H1 (cell line): ENCODE measurements at regions not wholly inside any gene's neighbourhood (a gene's known extent, or its start where the extent isn't known, plus 50 kb on each side); places are given as distances from the start of the nearest gene placed in this dataset.

ENCODE experiments used
- CTCF ChIA-PET: fragments of 300-600 bp; sonication (Branson Sonifier 250); formaldehyde crosslinking; loops from one replicate; lab custom pipeline; 2021; ENCODE audit not compliant: partially characterized antibody; lab: Charles Lee
- POLR2A ChIA-PET: fragments of 300-600 bp; sonication (Branson Sonifier 250); formaldehyde crosslinking; loops from one replicate; lab custom pipeline; 2021; ENCODE audit warnings: inconsistent platforms; ENCODE audit not compliant: partially characterized antibody; lab: Charles Lee
- DNase-seq, 2 experiments: peaks; one replicate each; pipeline versions ENCODE4 v3.0.0 to v3.0.0-alpha.2; 2010 to 2022; ENCODE audit warnings: low spot score in 2 of 2, low read depth in 1 of 2, mixed read lengths in 1 of 2
- FAIRE-seq: peaks from 2 replicates; lab custom pipeline; 2011; peaks lifted over from hg19 to GRCh38; lab: Jason Lieb, UNC
- H2AFZ ChIP-seq: 2 replicates; pipeline ENCODE4 v1.8.1; 2012; ENCODE audit warnings: low read length, inconsistent platforms
- H2AK5ac ChIP-seq: 2 replicates; pipeline ENCODE4 v1.6.1; 2013; ENCODE audit warnings: low read depth, low read length
- H2BK120ac ChIP-seq: replicated peaks from 2 replicates; pipeline ENCODE3; 2013; ENCODE audit warnings: low read depth, low read length, inconsistent platforms
- H2BK12ac ChIP-seq: 2 replicates; pipeline ENCODE4 v1.6.1; 2013; ENCODE audit warnings: low read depth, low read length
- H2BK15ac ChIP-seq: 2 replicates; pipeline ENCODE4 v1.6.1; 2013; ENCODE audit warnings: low read length
- H2BK20ac ChIP-seq: 2 replicates; pipeline ENCODE4 v1.6.1; 2013; ENCODE audit warnings: low read length
- H2BK5ac ChIP-seq: 2 replicates; pipeline ENCODE4 v1.6.1; 2013; ENCODE audit warnings: low read depth, low read length
- H3K14ac ChIP-seq: 2 replicates; pipeline ENCODE4 v1.6.1; 2013; ENCODE audit warnings: inconsistent platforms; ENCODE audit not compliant: insufficient read length
- H3K18ac ChIP-seq: 2 replicates; pipeline ENCODE4 v1.6.1; 2013; ENCODE audit warnings: low read length; ENCODE audit errors: extremely low read depth
- H3K23ac ChIP-seq: 2 replicates; pipeline ENCODE4 v1.6.1; 2013; ENCODE audit warnings: inconsistent platforms; ENCODE audit not compliant: insufficient read length
- H3K23me2 ChIP-seq: 2 replicates; pipeline ENCODE4 v1.6.1; 2013; ENCODE audit warnings: low read depth, low read length
- H3K27ac ChIP-seq: 2 replicates; pipeline ENCODE4 v1.6.1; 2011; ENCODE audit warnings: low read depth, low read length, inconsistent platforms
- H3K27me3 ChIP-seq, 4 experiments: replicated peaks in 1 of 4; 1 replicate in 1 of 4; 2 replicates in 3 of 4; pipeline versions ENCODE4 v1.6.1 to v1.8.1; 2011 to 2013; ENCODE audit warnings: low read length in 3 of 4, mild to moderate bottlenecking in 3 of 4, inconsistent platforms in 2 of 4, mixed read lengths in 2 of 4, moderate library complexity in 1 of 4; ENCODE audit not compliant: control insufficient read depth in 3 of 4, insufficient read depth in 3 of 4; ENCODE audit errors: extremely low read depth in 1 of 4
- H3K36me3 ChIP-seq, 4 experiments: 2 replicates each; pipeline versions ENCODE4 v1.6.1 to v1.8.1; 2011 to 2013; ENCODE audit warnings: mild to moderate bottlenecking in 4 of 4, low read length in 3 of 4, moderate library complexity in 2 of 4, control low read depth in 1 of 4, inconsistent platforms in 1 of 4; ENCODE audit not compliant: insufficient read depth in 4 of 4, control insufficient read depth in 2 of 4
- H3K4ac ChIP-seq: replicated peaks from 2 replicates; pipeline ENCODE3; 2013; ENCODE audit warnings: low read length, low read depth, mixed read lengths, inconsistent platforms; ENCODE audit not compliant: insufficient read length
- H3K4me1 ChIP-seq, 4 experiments: replicated peaks in 1 of 4; 1 replicate in 1 of 4; 2 replicates in 3 of 4; pipeline versions ENCODE4 v1.6.1 to v1.8.1; 2011 to 2013; ENCODE audit warnings: low read length in 3 of 4, inconsistent platforms in 2 of 4, mixed read lengths in 1 of 4; ENCODE audit not compliant: insufficient read depth in 4 of 4, control insufficient read depth in 3 of 4
- H3K4me2 ChIP-seq, 2 experiments: 2 replicates each; pipeline versions ENCODE4 v1.6.1 to v1.8.1; 2011 to 2013; ENCODE audit warnings: low read depth in 2 of 2, low read length in 2 of 2, control low read depth in 1 of 2, inconsistent platforms in 1 of 2, mild to moderate bottlenecking in 1 of 2; ENCODE audit not compliant: insufficient read depth in 1 of 2
- H3K4me3 ChIP-seq, 4 experiments: fragments of 200-600, 300-600 bp in 1 of 4; sonication (generic), shearing (Covaris generic), sonication (Bioruptor Twin) in 1 of 4; 2 replicates each; pipeline versions ENCODE4 v1.5.1 to v1.8.1; 2011 to 2016; ENCODE audit warnings: low read length in 4 of 4, low read depth in 3 of 4, control low read depth in 2 of 4, inconsistent platforms in 2 of 4, mild to moderate bottlenecking in 2 of 4, mixed read lengths in 1 of 4, moderate library complexity in 1 of 4; ENCODE audit not compliant: insufficient read depth in 2 of 4; ENCODE audit errors: extremely low read depth in 1 of 4
- H3K56ac ChIP-seq: replicated peaks from 2 replicates; pipeline ENCODE3; 2013; ENCODE audit warnings: low read depth, mild to moderate bottlenecking, mixed read lengths, low read length, inconsistent platforms; ENCODE audit not compliant: insufficient read length
- H3K79me1 ChIP-seq: 2 replicates; pipeline ENCODE4 v1.6.1; 2013; ENCODE audit warnings: low read depth, low read length, control low read depth
- H3K79me2 ChIP-seq, 2 experiments: 2 replicates each; pipeline versions ENCODE4 v1.6.1 to v1.8.1; 2012 to 2013; ENCODE audit warnings: low read length in 2 of 2, mild to moderate bottlenecking in 2 of 2, inconsistent platforms in 1 of 2; ENCODE audit not compliant: insufficient read depth in 2 of 2, control insufficient read depth in 1 of 2
- H3K9ac ChIP-seq, 4 experiments: replicated peaks in 1 of 4; 1 replicate in 1 of 4; 2 replicates in 3 of 4; pipeline versions ENCODE4 v1.6.1 to v1.8.1; 2011 to 2013; ENCODE audit warnings: low read depth in 3 of 4, low read length in 3 of 4, control low read depth in 2 of 4, mild to moderate bottlenecking in 2 of 4, moderate library complexity in 2 of 4, inconsistent platforms in 1 of 4; ENCODE audit errors: extremely low read depth in 1 of 4
- H3K9me3 ChIP-seq, 2 experiments: 2 replicates each; pipeline versions ENCODE4 v1.6.1 to v1.8.1; 2012 to 2013; ENCODE audit warnings: mild to moderate bottlenecking in 2 of 2, moderate library complexity in 2 of 2, control low read depth in 1 of 2, inconsistent platforms in 1 of 2, low read depth in 1 of 2, low read length in 1 of 2, mixed read lengths in 1 of 2; ENCODE audit not compliant: insufficient read depth in 2 of 2
- H4K20me1 ChIP-seq, 2 experiments: replicated peaks in 1 of 2; 2 replicates each; pipeline versions ENCODE3 to v1.8.1; 2011 to 2013; ENCODE audit warnings: inconsistent platforms in 2 of 2, low read length in 2 of 2, mild to moderate bottlenecking in 1 of 2; ENCODE audit not compliant: insufficient read depth in 2 of 2, control insufficient read depth in 1 of 2
- H4K5ac ChIP-seq: 2 replicates; pipeline ENCODE4 v1.6.1; 2013; ENCODE audit warnings: low read length, low read depth, mixed read lengths, inconsistent platforms; ENCODE audit not compliant: insufficient read length
- H4K8ac ChIP-seq: 2 replicates; pipeline ENCODE4 v1.8.0; 2013; ENCODE audit warnings: mild to moderate bottlenecking, moderate library complexity, low read length, inconsistent platforms; ENCODE audit not compliant: insufficient read depth; ENCODE audit errors: extremely low read depth
- H4K91ac ChIP-seq: replicated peaks from 2 replicates; pipeline ENCODE3; 2013; ENCODE audit warnings: low read length, mixed read lengths, inconsistent platforms; ENCODE audit not compliant: insufficient read length
- KDM4A ChIP-seq: IDR thresholded peaks from one replicate; pipeline ENCODE4 v1.7.1; 2012; ENCODE audit warnings: low read depth, mild to moderate bottlenecking, moderate library complexity, low read length, inconsistent platforms; ENCODE audit not compliant: severe bottlenecking
- RAD21 ChIP-seq, 2 experiments: IDR thresholded peaks in 1 of 2; conservative IDR thresholded peaks in 1 of 2; 2 replicates each; pipeline ENCODE4 v1.6.1; 2011; ENCODE audit warnings: low read depth in 2 of 2, low read length in 2 of 2, improper control_type of control experiment in 1 of 2, inconsistent platforms in 1 of 2, mild to moderate bottlenecking in 1 of 2, moderate library complexity in 1 of 2
- SUZ12 ChIP-seq: fragments of 200-600 bp; sonication (generic); IDR thresholded peaks from 2 replicates; pipeline ENCODE4 v1.6.1; 2012; ENCODE audit warnings: mild to moderate bottlenecking, inconsistent platforms, low read length, moderate library complexity, mixed read lengths
- TBP ChIP-seq: IDR thresholded peaks from 2 replicates; pipeline ENCODE4 v1.6.1; 2011; ENCODE audit warnings: low read depth, low read length, improper control_type of control experiment
- WGBS, 2 experiments: shearing (Covaris generic) in 1 of 2; methylation state at CpG; one replicate each; pipeline versions ENCODE4 v1.1.6 to v1.1.7; 2013 to 2015; ENCODE audit warnings: low lambda C conversion rate in 2 of 2, mixed read lengths in 2 of 2, inconsistent platforms in 1 of 2, low coverage in 1 of 2, missing lambda C conversion rate in 1 of 2; ENCODE audit not compliant: insufficient replicate concordance in 2 of 2, insufficient coverage in 1 of 2, insufficient read length in 1 of 2; ENCODE audit errors: extremely low coverage in 1 of 2, missing lambda C conversion rate in 1 of 2; 5-methylcytosine and 5-hydroxymethylcytosine counted together
- TF ChIP-seq, protein P1 (sequence below), 3 experiments: IDR thresholded peaks; 1 replicate in 2 of 3; 2 replicates in 1 of 3; pipeline versions ENCODE4 v1.5.1 to v1.6.1; 2011; ENCODE audit warnings: low read length in 3 of 3, mild to moderate bottlenecking in 3 of 3, inconsistent platforms in 2 of 3, low read depth in 1 of 3, moderate library complexity in 1 of 3; ENCODE audit not compliant: insufficient read depth in 1 of 3; ENCODE audit errors: control extremely low read depth in 1 of 3

GRCh38 chr10:44689368-44689767 lies 221.8 kb upstream of the TMEM72 start:
- Histone ChIP-seq H3K4me2 (no peak overlapping the region), H2BK5ac (no peak overlapping the region), H3K9ac (no peak overlapping the region), H3K56ac (no peak overlapping the region), H3K4ac (no peak overlapping the region), H3K27me3 (0 out of 7 replicates have a peak, but pooled peaks cover 0 to 2% (median 0%) of the 10 kb centered on the region in 4 experiments), H4K20me1 (no peaks in the 10 kb centered on the region), H3K14ac (no peak overlapping the region), H3K27ac (no peak overlapping the region), H3K23ac (no peak overlapping the region), H3K4me1 (no peaks in the 10 kb centered on the region), H3K23me2 (no peaks in the 10 kb centered on the region), H4K5ac (no peak overlapping the region), H3K79me1 (no peaks in the 10 kb centered on the region), H2AK5ac (no peak overlapping the region), H4K8ac (no peak overlapping the region), H3K4me3 (no peak overlapping the region), H3K79me2 (no peaks in the 10 kb centered on the region), H3K36me3 (no peaks in the 10 kb centered on the region), H2BK12ac (no peak overlapping the region), H2AFZ (no peak overlapping the region), H3K18ac (no peak overlapping the region), H2BK15ac (no peak overlapping the region), H3K9me3 (no peaks in the 10 kb centered on the region), H4K91ac (no peak overlapping the region), H2BK120ac (no peak overlapping the region), H2BK20ac (no peak overlapping the region)
- DNase-seq (no peak), FAIRE-seq (peak; percentile 45)
- CTCF ChIA-PET, result no interaction called here
- POLR2A ChIA-PET, result no interaction called here
- WGBS, 2 experiments, result 89% methylated on average over 2 of the region's 2 CpGs; no CpG with 5 or more reads in 1 of the 2 experiments
- no peak for TF ChIP-seq SUZ12
- TF ChIP-seq RAD21 (IDR thresholded peaks at IDR 0.05 in 1 of 2, conservative IDR thresholded peaks at IDR 0.05 in 1 of 2; ENCODE audit: low read depth in 2 of 2, low read length in 2 of 2), result peak; percentile 72 to 77
- no peak for TF ChIP-seq TBP
- TF ChIP-seq KDM4A, result no peak
- TF ChIP-seq, protein P1, sequence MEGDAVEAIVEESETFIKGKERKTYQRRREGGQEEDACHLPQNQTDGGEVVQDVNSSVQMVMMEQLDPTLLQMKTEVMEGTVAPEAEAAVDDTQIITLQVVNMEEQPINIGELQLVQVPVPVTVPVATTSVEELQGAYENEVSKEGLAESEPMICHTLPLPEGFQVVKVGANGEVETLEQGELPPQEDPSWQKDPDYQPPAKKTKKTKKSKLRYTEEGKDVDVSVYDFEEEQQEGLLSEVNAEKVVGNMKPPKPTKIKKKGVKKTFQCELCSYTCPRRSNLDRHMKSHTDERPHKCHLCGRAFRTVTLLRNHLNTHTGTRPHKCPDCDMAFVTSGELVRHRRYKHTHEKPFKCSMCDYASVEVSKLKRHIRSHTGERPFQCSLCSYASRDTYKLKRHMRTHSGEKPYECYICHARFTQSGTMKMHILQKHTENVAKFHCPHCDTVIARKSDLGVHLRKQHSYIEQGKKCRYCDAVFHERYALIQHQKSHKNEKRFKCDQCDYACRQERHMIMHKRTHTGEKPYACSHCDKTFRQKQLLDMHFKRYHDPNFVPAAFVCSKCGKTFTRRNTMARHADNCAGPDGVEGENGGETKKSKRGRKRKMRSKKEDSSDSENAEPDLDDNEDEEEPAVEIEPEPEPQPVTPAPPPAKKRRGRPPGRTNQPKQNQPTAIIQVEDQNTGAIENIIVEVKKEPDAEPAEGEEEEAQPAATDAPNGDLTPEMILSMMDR (IDR thresholded peaks at IDR 0.05; ENCODE audit: control extremely low read depth in 1 of 3, insufficient read depth in 1 of 3, low read depth in 1 of 3, low read length in 3 of 3), result peak; percentile 54 to 79 (median 77)
